K562 (cell line): ENCODE measurements at regions not wholly inside any gene's neighbourhood (a gene's known extent, or its start where the extent isn't known, plus 50 kb on each side); places are given as distances from the start of the nearest gene placed in this dataset.

Experiments used
- BRD4 ChIP-seq: fragments of 200-600 bp; sonication (generic); IDR thresholded peaks from 2 replicates; pipeline ENCODE4 v1.6.1; 2017; ENCODE audit warnings: inconsistent platforms
- CTCFL ChIP-seq: IDR thresholded peaks from 2 replicates; pipeline ENCODE4 v1.6.1; 2011; ENCODE audit warnings: borderline replicate concordance, low read depth, mild to moderate bottlenecking, moderate library complexity, low read length; ENCODE audit not compliant: insufficient read depth, poor library complexity, severe bottlenecking
- CUX1 ChIP-seq: fragments of 200-800 bp; sonication (Bioruptor generic); IDR thresholded peaks from 2 replicates; pipeline ENCODE4 v1.6.1; 2016; ENCODE audit warnings: missing genetic modification characterization, missing compliant biosample characterization
- EP300 ChIP-seq: IDR thresholded peaks from 2 replicates; pipeline ENCODE4 v1.6.1; 2012; ENCODE audit warnings: low read length, improper control_type of control experiment
- EZH2 ChIP-seq: IDR thresholded peaks from 2 replicates; pipeline ENCODE4 v1.6.1; 2012; ENCODE audit warnings: low read depth, mild to moderate bottlenecking, inconsistent platforms, low read length, borderline replicate concordance
- HNRNPH1 ChIP-seq: fragments of 200-400 bp; formaldehyde crosslinking; optimal IDR thresholded peaks from 2 replicates; pipeline ENCODE3; 2017; ENCODE audit warnings: low read depth, mild to moderate bottlenecking, low read length, moderate library complexity
- KLF16 ChIP-seq: IDR thresholded peaks from 2 replicates; pipeline ENCODE4 v1.6.1; 2016; ENCODE audit warnings: antibody characterized with exemption
- NRF1 ChIP-seq, 2 experiments: fragments of 450-650 bp; IDR thresholded peaks in 1 of 2; conservative IDR thresholded peaks in 1 of 2; 2 replicates each; pipeline ENCODE4 v1.6.1; 2014; ENCODE audit warnings: mild to moderate bottlenecking in 2 of 2
- PHF20 ChIP-seq: fragments of 450-650 bp; IDR thresholded peaks from 2 replicates; pipeline ENCODE4 v1.6.1; 2018; ENCODE audit not compliant: partially characterized antibody
- SMARCA4 ChIP-seq: fragments of 450-650 bp; IDR thresholded peaks from 2 replicates; pipeline ENCODE4 v1.6.1; 2016
- TEAD4 ChIP-seq, 2 experiments: sonication (generic) in 1 of 2; formaldehyde crosslinking in 1 of 2; IDR thresholded peaks; 2 replicates each; pipeline versions ENCODE4 v1.6.1 to v1.8.0; 2012 to 2022; ENCODE audit warnings: borderline replicate concordance in 1 of 2, inconsistent platforms in 1 of 2, low read length in 1 of 2, mild to moderate bottlenecking in 1 of 2, missing genetic modification reagents in 1 of 2
- TRIM28 ChIP-seq: fragments of 450-650 bp; IDR thresholded peaks from 2 replicates; pipeline ENCODE4 v1.6.1; 2017
- ZNF444 ChIP-seq: fragments of 250-450 bp; sonication (Bioruptor Pico); IDR thresholded peaks from 2 replicates; pipeline ENCODE4 v1.4.0; 2020; ENCODE audit warnings: mild to moderate bottlenecking, moderate library complexity
- ZNF592 ChIP-seq: fragments of 450-650 bp; IDR thresholded peaks from 2 replicates; pipeline ENCODE4 v1.6.1; 2017; ENCODE audit warnings: antibody characterized with exemption, mild to moderate bottlenecking
- ZNF785 ChIP-seq: fragments of 250-450 bp; sonication (Bioruptor Pico); IDR thresholded peaks from 2 replicates; pipeline ENCODE4 v1.4.0; 2020; ENCODE audit warnings: mild to moderate bottlenecking
- TF ChIP-seq, protein P1 (sequence below): sonication (generic); formaldehyde crosslinking; IDR thresholded peaks from 2 replicates; pipeline ENCODE4 v1.9.0; 2022; ENCODE audit warnings: mild to moderate bottlenecking, missing genetic modification reagents
- TF ChIP-seq, protein P2 (sequence below): sonication (generic); formaldehyde crosslinking; IDR thresholded peaks from 2 replicates; pipeline ENCODE4 v1.8.0; 2022; ENCODE audit warnings: mild to moderate bottlenecking, missing genetic modification reagents

DNA sequence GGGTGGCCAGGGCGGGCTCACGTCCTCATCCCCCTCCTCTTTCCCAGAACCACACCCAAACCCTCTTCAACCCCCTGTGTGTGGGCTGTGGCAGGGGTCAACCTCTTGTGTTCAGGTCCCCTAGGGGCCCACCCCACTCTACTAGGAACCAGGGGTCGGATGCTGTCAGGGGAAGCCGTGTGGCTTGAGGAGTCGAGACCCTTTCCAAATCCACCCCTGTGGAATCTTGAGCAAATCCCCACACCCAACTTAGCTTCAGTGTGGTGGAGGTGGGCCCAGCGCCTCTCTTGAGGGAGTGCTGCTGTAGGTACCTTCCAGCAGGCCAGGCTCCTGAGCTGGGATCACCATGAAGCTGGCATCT, 121.5 kb downstream of the MRM1 start (continued):
- no peak for TF ChIP-seq TEAD4 (IDR thresholded peaks at IDR 0.05; ENCODE audit: low read length)
- no peak for TF ChIP-seq TEAD4 (CRISPR knock-in tag; IDR thresholded peaks at IDR 0.05; ENCODE audit: borderline replicate concordance)
- TF ChIP-seq EP300: no peak
- TF ChIP-seq, protein P1, sequence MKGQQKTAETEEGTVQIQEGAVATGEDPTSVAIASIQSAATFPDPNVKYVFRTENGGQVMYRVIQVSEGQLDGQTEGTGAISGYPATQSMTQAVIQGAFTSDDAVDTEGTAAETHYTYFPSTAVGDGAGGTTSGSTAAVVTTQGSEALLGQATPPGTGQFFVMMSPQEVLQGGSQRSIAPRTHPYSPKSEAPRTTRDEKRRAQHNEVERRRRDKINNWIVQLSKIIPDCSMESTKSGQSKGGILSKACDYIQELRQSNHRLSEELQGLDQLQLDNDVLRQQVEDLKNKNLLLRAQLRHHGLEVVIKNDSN (CRISPR knock-in tag): no peak
- no peak for TF ChIP-seq ZNF785
- TF ChIP-seq SMARCA4: no peak
- TF ChIP-seq, protein P2, sequence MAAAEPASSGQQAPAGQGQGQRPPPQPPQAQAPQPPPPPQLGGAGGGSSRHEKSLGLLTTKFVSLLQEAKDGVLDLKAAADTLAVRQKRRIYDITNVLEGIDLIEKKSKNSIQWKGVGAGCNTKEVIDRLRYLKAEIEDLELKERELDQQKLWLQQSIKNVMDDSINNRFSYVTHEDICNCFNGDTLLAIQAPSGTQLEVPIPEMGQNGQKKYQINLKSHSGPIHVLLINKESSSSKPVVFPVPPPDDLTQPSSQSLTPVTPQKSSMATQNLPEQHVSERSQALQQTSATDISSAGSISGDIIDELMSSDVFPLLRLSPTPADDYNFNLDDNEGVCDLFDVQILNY (CRISPR knock-in tag): no peak
- TF ChIP-seq EZH2: no peak
- no peak for TF ChIP-seq TRIM28
- no peak for TF ChIP-seq NRF1 (conservative IDR thresholded peaks at IDR 0.05 in 1 of 2, IDR thresholded peaks at IDR 0.05 in 1 of 2)
- no peak for TF ChIP-seq ZNF592
- TF ChIP-seq CUX1 (CRISPR knock-in tag): no peak
- TF ChIP-seq BRD4: no peak
- no peak for TF ChIP-seq KLF16
- no peak for TF ChIP-seq PHF20
- TF ChIP-seq CTCFL: no peak
- no peak for TF ChIP-seq ZNF444 (CRISPR knock-in tag)
- TF ChIP-seq HNRNPH1: no peak
